ENCODE measurements at regions not wholly inside any gene's neighbourhood (a gene's known extent, or its start where the extent isn't known, plus 50 kb on each side); places are given as distances from the start of the nearest gene placed in this dataset.

DNA sequence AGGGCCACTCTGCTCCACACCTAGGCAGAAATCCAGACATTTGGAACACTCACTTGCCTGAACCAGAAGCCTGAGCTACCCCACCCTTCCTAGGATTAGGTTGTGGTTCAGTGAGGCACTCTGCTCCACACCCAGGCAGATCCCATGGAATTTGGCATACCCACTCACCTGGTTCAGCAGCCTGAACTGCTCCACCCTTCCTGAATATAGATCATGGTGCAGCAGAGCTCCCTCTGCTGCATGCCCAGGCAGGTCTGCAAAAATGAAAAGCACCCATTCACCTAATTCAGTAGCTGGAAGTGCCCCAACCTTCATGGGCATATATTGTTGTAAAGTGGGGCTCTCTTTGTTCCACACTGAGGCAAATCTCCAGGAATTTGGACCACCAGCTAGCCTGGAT is 185.1 kb upstream of the CNTNAP5 start:
- POLR2A ChIA-PET, result no interaction called here
- ATAC-seq, result no peak
- CTCF ChIA-PET, result no interaction called here
- H3K9me3 ChIP-seq, result no peaks in the 10 kb centered on the region; the same call in 1 of the 3 replicates
- FAIRE-seq, result no peak
- no peak overlapping the region for H3K27ac ChIP-seq
- H3K4me3 ChIP-seq, result no peak overlapping the region
- TF ChIP-seq ZFP36 (IDR thresholded peaks at IDR 0.05; ENCODE audit: borderline replicate concordance, partially characterized antibody) (no peak), MYC (IDR thresholded peaks at IDR 0.05; ENCODE audit: borderline replicate concordance, low read length) (no peak), JUNB (IDR thresholded peaks at IDR 0.05) (no peak), RNF2 (IDR thresholded peaks at IDR 0.05; ENCODE audit: borderline replicate concordance, low read depth) (no peak), SMC3 (IDR thresholded peaks at IDR 0.05) (no peak), FOXS1 (CRISPR knock-in tag; IDR thresholded peaks at IDR 0.05) (no peak), PHF8 (IDR thresholded peaks at IDR 0.05; ENCODE audit: borderline replicate concordance, low read depth) (no peak), HEYL (CRISPR knock-in tag; IDR thresholded peaks at IDR 0.05) (no peak), ZSCAN20 (CRISPR knock-in tag; IDR thresholded peaks at IDR 0.05) (no peak), JUN (IDR thresholded peaks at IDR 0.05) (no peak)
- TF ChIP-seq, protein P1, sequence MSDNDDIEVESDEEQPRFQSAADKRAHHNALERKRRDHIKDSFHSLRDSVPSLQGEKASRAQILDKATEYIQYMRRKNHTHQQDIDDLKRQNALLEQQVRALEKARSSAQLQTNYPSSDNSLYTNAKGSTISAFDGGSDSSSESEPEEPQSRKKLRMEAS (IDR thresholded peaks at IDR 0.05), result no peak
- TF ChIP-seq, protein P2, sequence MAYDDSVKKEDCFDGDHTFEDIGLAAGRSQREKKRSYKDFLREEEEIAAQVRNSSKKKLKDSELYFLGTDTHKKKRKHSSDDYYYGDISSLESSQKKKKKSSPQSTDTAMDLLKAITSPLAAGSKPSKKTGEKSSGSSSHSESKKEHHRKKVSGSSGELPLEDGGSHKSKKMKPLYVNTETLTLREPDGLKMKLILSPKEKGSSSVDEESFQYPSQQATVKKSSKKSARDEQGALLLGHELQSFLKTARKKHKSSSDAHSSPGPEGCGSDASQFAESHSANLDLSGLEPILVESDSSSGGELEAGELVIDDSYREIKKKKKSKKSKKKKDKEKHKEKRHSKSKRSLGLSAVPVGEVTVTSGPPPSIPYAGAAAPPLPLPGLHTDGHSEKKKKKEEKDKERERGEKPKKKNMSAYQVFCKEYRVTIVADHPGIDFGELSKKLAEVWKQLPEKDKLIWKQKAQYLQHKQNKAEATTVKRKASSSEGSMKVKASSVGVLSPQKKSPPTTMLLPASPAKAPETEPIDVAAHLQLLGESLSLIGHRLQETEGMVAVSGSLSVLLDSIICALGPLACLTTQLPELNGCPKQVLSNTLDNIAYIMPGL (CRISPR knock-in tag; IDR thresholded peaks at IDR 0.05; ENCODE audit: borderline replicate concordance), result no peak
- H3K4me1 ChIP-seq, result no peaks in the 10 kb centered on the region
- DNase-seq (ENCODE audit: low read depth in 1 of 2, low spot score in 1 of 2), result no peak
- no peak overlapping the region for H3K4me2 ChIP-seq

DNA sequence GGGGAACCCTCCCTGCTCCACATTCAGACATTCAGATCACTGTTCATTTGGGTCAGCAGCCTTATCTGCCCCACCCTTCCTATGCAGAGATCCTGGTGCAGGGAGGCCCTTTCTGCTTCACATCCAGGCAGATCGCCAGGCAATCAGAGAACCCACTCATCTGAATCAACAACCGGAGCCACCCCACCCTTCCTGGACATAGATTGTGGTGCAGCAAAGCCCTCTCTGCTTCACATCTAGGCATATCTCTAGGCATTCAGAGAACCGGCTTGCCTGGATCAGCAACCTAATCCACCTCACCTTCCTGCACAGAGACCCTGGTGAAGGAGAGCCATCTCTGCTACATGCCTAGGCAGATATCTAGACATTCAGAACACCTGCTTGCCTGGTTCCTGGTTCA is 184.5 kb upstream of the CNTNAP5 start:
- CTCF ChIA-PET, result no interaction called here
- no peak overlapping the region for H3K4me3 ChIP-seq

More for the DNA sequence above, 184.5 kb upstream of the CNTNAP5 start:
- Histone ChIP-seq H3K9me3 (no peaks in the 10 kb centered on the region; the same call in 1 of the 3 replicates), H3K4me2 (no peak overlapping the region), H3K27ac (no peak overlapping the region), H3K4me1 (no peaks in the 10 kb centered on the region)
- TF ChIP-seq RAD21 (conservative IDR thresholded peaks at IDR 0.05 in 1 of 2, IDR thresholded peaks at IDR 0.05 in 1 of 2) (no peak), RCOR1 (IDR thresholded peaks at IDR 0.05; ENCODE audit: low read depth, low read length) (no peak), RARB (CRISPR knock-in tag; IDR thresholded peaks at IDR 0.05) (no peak), CHD4 (IDR thresholded peaks at IDR 0.05; ENCODE audit: borderline replicate concordance) (no peak), HOXA7 (CRISPR knock-in tag; IDR thresholded peaks at IDR 0.05) (no peak), SMC3 (IDR thresholded peaks at IDR 0.05) (no peak), KDM5A (IDR thresholded peaks at IDR 0.05) (no peak), TP53 (CRISPR knock-in tag; IDR thresholded peaks at IDR 0.05) (no peak), POLR2A (IDR thresholded peaks at IDR 0.05; ENCODE audit: low read length) (no peak)
- TF ChIP-seq, protein P2 (CRISPR knock-in tag; IDR thresholded peaks at IDR 0.05; ENCODE audit: borderline replicate concordance), result no peak
- TF ChIP-seq, protein P3, sequence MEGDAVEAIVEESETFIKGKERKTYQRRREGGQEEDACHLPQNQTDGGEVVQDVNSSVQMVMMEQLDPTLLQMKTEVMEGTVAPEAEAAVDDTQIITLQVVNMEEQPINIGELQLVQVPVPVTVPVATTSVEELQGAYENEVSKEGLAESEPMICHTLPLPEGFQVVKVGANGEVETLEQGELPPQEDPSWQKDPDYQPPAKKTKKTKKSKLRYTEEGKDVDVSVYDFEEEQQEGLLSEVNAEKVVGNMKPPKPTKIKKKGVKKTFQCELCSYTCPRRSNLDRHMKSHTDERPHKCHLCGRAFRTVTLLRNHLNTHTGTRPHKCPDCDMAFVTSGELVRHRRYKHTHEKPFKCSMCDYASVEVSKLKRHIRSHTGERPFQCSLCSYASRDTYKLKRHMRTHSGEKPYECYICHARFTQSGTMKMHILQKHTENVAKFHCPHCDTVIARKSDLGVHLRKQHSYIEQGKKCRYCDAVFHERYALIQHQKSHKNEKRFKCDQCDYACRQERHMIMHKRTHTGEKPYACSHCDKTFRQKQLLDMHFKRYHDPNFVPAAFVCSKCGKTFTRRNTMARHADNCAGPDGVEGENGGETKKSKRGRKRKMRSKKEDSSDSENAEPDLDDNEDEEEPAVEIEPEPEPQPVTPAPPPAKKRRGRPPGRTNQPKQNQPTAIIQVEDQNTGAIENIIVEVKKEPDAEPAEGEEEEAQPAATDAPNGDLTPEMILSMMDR (IDR thresholded peaks at IDR 0.05), result no peak
- TF ChIP-seq, protein P4, sequence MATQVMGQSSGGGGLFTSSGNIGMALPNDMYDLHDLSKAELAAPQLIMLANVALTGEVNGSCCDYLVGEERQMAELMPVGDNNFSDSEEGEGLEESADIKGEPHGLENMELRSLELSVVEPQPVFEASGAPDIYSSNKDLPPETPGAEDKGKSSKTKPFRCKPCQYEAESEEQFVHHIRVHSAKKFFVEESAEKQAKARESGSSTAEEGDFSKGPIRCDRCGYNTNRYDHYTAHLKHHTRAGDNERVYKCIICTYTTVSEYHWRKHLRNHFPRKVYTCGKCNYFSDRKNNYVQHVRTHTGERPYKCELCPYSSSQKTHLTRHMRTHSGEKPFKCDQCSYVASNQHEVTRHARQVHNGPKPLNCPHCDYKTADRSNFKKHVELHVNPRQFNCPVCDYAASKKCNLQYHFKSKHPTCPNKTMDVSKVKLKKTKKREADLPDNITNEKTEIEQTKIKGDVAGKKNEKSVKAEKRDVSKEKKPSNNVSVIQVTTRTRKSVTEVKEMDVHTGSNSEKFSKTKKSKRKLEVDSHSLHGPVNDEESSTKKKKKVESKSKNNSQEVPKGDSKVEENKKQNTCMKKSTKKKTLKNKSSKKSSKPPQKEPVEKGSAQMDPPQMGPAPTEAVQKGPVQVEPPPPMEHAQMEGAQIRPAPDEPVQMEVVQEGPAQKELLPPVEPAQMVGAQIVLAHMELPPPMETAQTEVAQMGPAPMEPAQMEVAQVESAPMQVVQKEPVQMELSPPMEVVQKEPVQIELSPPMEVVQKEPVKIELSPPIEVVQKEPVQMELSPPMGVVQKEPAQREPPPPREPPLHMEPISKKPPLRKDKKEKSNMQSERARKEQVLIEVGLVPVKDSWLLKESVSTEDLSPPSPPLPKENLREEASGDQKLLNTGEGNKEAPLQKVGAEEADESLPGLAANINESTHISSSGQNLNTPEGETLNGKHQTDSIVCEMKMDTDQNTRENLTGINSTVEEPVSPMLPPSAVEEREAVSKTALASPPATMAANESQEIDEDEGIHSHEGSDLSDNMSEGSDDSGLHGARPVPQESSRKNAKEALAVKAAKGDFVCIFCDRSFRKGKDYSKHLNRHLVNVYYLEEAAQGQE (IDR thresholded peaks at IDR 0.05), result no peak
- TF ChIP-seq, protein P5, sequence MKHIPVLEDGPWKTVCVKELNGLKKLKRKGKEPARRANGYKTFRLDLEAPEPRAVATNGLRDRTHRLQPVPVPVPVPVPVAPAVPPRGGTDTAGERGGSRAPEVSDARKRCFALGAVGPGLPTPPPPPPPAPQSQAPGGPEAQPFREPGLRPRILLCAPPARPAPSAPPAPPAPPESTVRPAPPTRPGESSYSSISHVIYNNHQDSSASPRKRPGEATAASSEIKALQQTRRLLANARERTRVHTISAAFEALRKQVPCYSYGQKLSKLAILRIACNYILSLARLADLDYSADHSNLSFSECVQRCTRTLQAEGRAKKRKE (CRISPR knock-in tag; IDR thresholded peaks at IDR 0.05; ENCODE audit: low read depth), result no peak
- TF ChIP-seq, protein P6, sequence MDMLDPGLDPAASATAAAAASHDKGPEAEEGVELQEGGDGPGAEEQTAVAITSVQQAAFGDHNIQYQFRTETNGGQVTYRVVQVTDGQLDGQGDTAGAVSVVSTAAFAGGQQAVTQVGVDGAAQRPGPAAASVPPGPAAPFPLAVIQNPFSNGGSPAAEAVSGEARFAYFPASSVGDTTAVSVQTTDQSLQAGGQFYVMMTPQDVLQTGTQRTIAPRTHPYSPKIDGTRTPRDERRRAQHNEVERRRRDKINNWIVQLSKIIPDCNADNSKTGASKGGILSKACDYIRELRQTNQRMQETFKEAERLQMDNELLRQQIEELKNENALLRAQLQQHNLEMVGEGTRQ (IDR thresholded peaks at IDR 0.05), result no peak
- TF ChIP-seq, protein P7, sequence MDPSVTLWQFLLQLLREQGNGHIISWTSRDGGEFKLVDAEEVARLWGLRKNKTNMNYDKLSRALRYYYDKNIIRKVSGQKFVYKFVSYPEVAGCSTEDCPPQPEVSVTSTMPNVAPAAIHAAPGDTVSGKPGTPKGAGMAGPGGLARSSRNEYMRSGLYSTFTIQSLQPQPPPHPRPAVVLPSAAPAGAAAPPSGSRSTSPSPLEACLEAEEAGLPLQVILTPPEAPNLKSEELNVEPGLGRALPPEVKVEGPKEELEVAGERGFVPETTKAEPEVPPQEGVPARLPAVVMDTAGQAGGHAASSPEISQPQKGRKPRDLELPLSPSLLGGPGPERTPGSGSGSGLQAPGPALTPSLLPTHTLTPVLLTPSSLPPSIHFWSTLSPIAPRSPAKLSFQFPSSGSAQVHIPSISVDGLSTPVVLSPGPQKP (IDR thresholded peaks at IDR 0.05; ENCODE audit: low read depth, low read length), result no peak
- DNase-seq (ENCODE audit: low read depth in 1 of 2, low spot score in 1 of 2), result no peak
- no peak for FAIRE-seq
- WGBS (ENCODE audit: missing lambda C conversion rate), result 8% methylated on average over 2 of the region's 3 CpGs
- POLR2A ChIA-PET, result no interaction called here
- no peak for ATAC-seq
